K562 (cell line): ENCODE measurements at regions not wholly inside any gene's neighbourhood (a gene's known extent, or its start where the extent isn't known, plus 50 kb on each side); places are given as distances from the start of the nearest gene placed in this dataset.

Experiments used
- ATAC-seq: fragments of 200-7000 bp; cut with Tn5 transposase; 3 replicates; pipeline ENCODE4 v1.9.1; 2020; ENCODE audit warnings: moderate library complexity
- BruUV-seq: library from RNA; stranded (reverse); fragments of 400-500 nt; replicated peaks from 2 replicates; lab custom pipeline; 2021; lab: Mats Ljungman, UMichigan
- CTCF ChIA-PET: fragments of 300-600 bp; formaldehyde crosslinking; extraction: SDS; loops from one replicate; lab custom pipeline; 2021; ENCODE audit warnings: low intra/inter-chr PET ratio; lab: Yijun Ruan, JAX
- POLR2A ChIA-PET: fragments of 300-600, 350-650 bp; sonication (Branson Sonifier 250); formaldehyde crosslinking; extraction: SDS; loops from one replicate; lab custom pipeline; 2021; ENCODE audit warnings: antibody characterized with exemption, inconsistent platforms; lab: Yijun Ruan, JAX
- DNase-seq, 4 experiments: peaks; one replicate each; pipeline versions ENCODE4 v3.0.0 to v3.0.0-alpha.2; 2011 to 2018; ENCODE audit warnings: low spot score in 3 of 4, mixed read lengths in 3 of 4; ENCODE audit errors: extremely low read depth in 1 of 4
- FAIRE-seq: peaks from 2 replicates; lab custom pipeline; 2011; peaks lifted over from hg19 to GRCh38; lab: Jason Lieb, UNC
- H2AFZ ChIP-seq: 2 replicates; pipeline ENCODE4 v1.6.0; 2011; ENCODE audit warnings: low read depth, low read length, control low read depth, inconsistent platforms
- H3K27ac ChIP-seq: fragments of 200-600 bp; 3 replicates; pipeline ENCODE4 v1.8.0; 2011; ENCODE audit warnings: low read depth, mild to moderate bottlenecking, control low read depth, inconsistent platforms, low read length, moderate library complexity, mixed read lengths; ENCODE audit errors: extremely low read depth
- H3K27me3 ChIP-seq, 2 experiments: fragments of 300-600 bp in 1 of 2; 2 replicates in 1 of 2; 3 replicates in 1 of 2; pipeline versions ENCODE4 v1.6.0 to v1.8.0; 2011; ENCODE audit warnings: inconsistent platforms in 2 of 2, low read length in 2 of 2, mild to moderate bottlenecking in 1 of 2, mixed read lengths in 1 of 2, moderate library complexity in 1 of 2; ENCODE audit not compliant: control insufficient read depth in 2 of 2, insufficient read depth in 2 of 2
- H3K36me3 ChIP-seq: fragments of 300-600 bp; 3 replicates; pipeline ENCODE4 v1.8.0; 2011; ENCODE audit warnings: mild to moderate bottlenecking, low read length, inconsistent platforms; ENCODE audit not compliant: control insufficient read depth, insufficient read depth
- H3K4me1 ChIP-seq, 2 experiments: fragments of 200-600 bp in 1 of 2; replicated peaks in 1 of 2; 2 replicates in 1 of 2; 3 replicates in 1 of 2; pipeline versions ENCODE4 v1.5.1 to v1.8.0; 2011; ENCODE audit warnings: inconsistent platforms in 2 of 2, low read length in 2 of 2, mild to moderate bottlenecking in 1 of 2, mixed read lengths in 1 of 2, moderate library complexity in 1 of 2; ENCODE audit not compliant: control insufficient read depth in 2 of 2, insufficient read depth in 2 of 2
- H3K4me2 ChIP-seq: 2 replicates; pipeline ENCODE4 v1.6.1; 2011; ENCODE audit warnings: low read length, control low read depth, inconsistent platforms, mixed read lengths; ENCODE audit not compliant: insufficient read depth
- H3K4me3 ChIP-seq: fragments of 200-600 bp; sonication (generic), shearing (Covaris generic); 2 replicates; pipeline ENCODE4 v1.5.1; 2016; ENCODE audit warnings: control low read depth, inconsistent platforms
- H3K79me2 ChIP-seq: fragments of 200-600 bp; 3 replicates; pipeline ENCODE4 v1.8.0; 2011; ENCODE audit warnings: low read length, inconsistent platforms; ENCODE audit not compliant: control insufficient read depth, insufficient read depth
- H3K9ac ChIP-seq, 2 experiments: 2 replicates each; pipeline versions ENCODE4 v1.6.0 to v1.6.1; 2011; ENCODE audit warnings: low read depth in 2 of 2, low read length in 2 of 2, control low read depth in 1 of 2, inconsistent platforms in 1 of 2, mild to moderate bottlenecking in 1 of 2, mixed read lengths in 1 of 2; ENCODE audit not compliant: insufficient read depth in 1 of 2
- H3K9me1 ChIP-seq: one replicate; pipeline ENCODE4 v1.6.0; 2011; ENCODE audit warnings: inconsistent platforms, mild to moderate bottlenecking, low read length, moderate library complexity; ENCODE audit not compliant: control insufficient read depth, insufficient read depth
- H3K9me3 ChIP-seq: replicated peaks from 2 replicates; pipeline ENCODE4 v1.5.1; 2011; ENCODE audit warnings: low read depth, low read length, inconsistent platforms; ENCODE audit not compliant: control insufficient read depth, insufficient read depth
- H4K20me1 ChIP-seq: replicated peaks from 2 replicates; pipeline ENCODE4 v1.6.1; 2011; ENCODE audit warnings: low read length, inconsistent platforms, mixed read lengths; ENCODE audit not compliant: control insufficient read depth, insufficient read depth
- CHD7 ChIP-seq: fragments of 200-600 bp; sonication (generic); IDR thresholded peaks from one replicate; pipeline ENCODE4 v1.6.1; 2012; ENCODE audit warnings: mild to moderate bottlenecking, low read depth, low read length, inconsistent platforms
- KDM4B ChIP-seq, 2 experiments: fragments of 450-650 bp in 1 of 2; sonication (generic) in 1 of 2; IDR thresholded peaks; 2 replicates each; pipeline ENCODE4 v1.6.1; 2016 to 2017; ENCODE audit warnings: borderline replicate concordance in 2 of 2, antibody characterized with exemption in 1 of 2, low read depth in 1 of 2, mild to moderate bottlenecking in 1 of 2
- NCOA2 ChIP-seq, 2 experiments: fragments of 450-650 bp; IDR thresholded peaks; 2 replicates each; pipeline ENCODE4 v1.6.1; 2018; ENCODE audit warnings: mild to moderate bottlenecking in 2 of 2, moderate library complexity in 1 of 2; ENCODE audit not compliant: partially characterized antibody in 2 of 2
- NCOA6 ChIP-seq: fragments of 450-650 bp; IDR thresholded peaks from 2 replicates; pipeline ENCODE4 v1.6.1; 2017; ENCODE audit warnings: mild to moderate bottlenecking
- POLR2AphosphoS5 ChIP-seq: IDR thresholded peaks from 2 replicates; pipeline ENCODE4 v1.6.1; 2011; ENCODE audit warnings: mild to moderate bottlenecking, low read depth, low read length, moderate library complexity; ENCODE audit not compliant: control insufficient read depth, insufficient read depth
- RUNX1 ChIP-seq: sonication (generic); IDR thresholded peaks from 2 replicates; pipeline ENCODE4 v1.6.1; 2016; ENCODE audit warnings: antibody characterized with exemption, low read depth
- TOE1 ChIP-seq, 2 experiments: fragments of 450-650 bp in 1 of 2; sonication (generic) in 1 of 2; formaldehyde crosslinking in 1 of 2; IDR thresholded peaks; 2 replicates each; pipeline versions ENCODE4 v1.7.1 to v1.8.0; 2016 to 2022; ENCODE audit warnings: borderline replicate concordance in 2 of 2, mild to moderate bottlenecking in 2 of 2, antibody characterized with exemption in 1 of 2, inconsistent platforms in 1 of 2, low read depth in 1 of 2, missing genetic modification reagents in 1 of 2, moderate library complexity in 1 of 2
- ZNF583 ChIP-seq: fragments of 250-450 bp; sonication (Bioruptor Pico); IDR thresholded peaks from 2 replicates; pipeline ENCODE4 v1.4.0; 2020
- WGBS: fragments of 100-300 bp; shearing (Covaris generic); methylation state at CpG from one replicate; pipeline ENCODE4 v1.1.6; 2016; ENCODE audit warnings: low coverage, mixed read lengths; ENCODE audit not compliant: insufficient coverage; ENCODE audit errors: missing lambda C conversion rate; 5-methylcytosine and 5-hydroxymethylcytosine counted together
- in situ Hi-C: fragments of 300-500 bp; cut with MboI; formaldehyde crosslinking; loops from 4 replicates; pipeline ENCODE4 v1.15.0; 2018; ENCODE audit warnings: inconsistent platforms, mixed read lengths
- intact Hi-C: fragments of 100-400 bp; cut with micrococcal nuclease; formaldehyde crosslinking; loops from 2 replicates; pipeline ENCODE4 v1.14.2; 2022

- Histone ChIP-seq H3K27ac (no peak overlapping the region), H3K4me2 (no peak overlapping the region), H3K9me3 (no peaks in the 10 kb centered on the region), H3K27me3 (peaks cover 53 to 94% of the 10 kb centered on the region in 2 experiments), H3K9me1 (no peaks in the 10 kb centered on the region), H3K9ac (no peak overlapping the region), H3K36me3 (no peaks in the 10 kb centered on the region), H3K4me3 (no peak overlapping the region), H4K20me1 (peaks cover 5% of the 10 kb centered on the region), H2AFZ (no peak overlapping the region), H3K4me1 (peaks cover 2 to 62% of the 10 kb centered on the region in 2 experiments; a peak in 4 of 5 replicates), H3K79me2 (no peaks in the 10 kb centered on the region)
- no peak for FAIRE-seq
- WGBS, result 33% methylated on average over 31 of the region's 41 CpGs
- ChIA-PET CTCF (no interaction called here), POLR2A (interaction anchor here (0.5 to 1.7 kb wide), 2 partner anchors 13 to 18 kb away, joined by 3 to 5 read pairs; no protein-coding TSS in a partner anchor)
- intact Hi-C loops, result no loop called here
- BruUV-seq, result no TSS peak
- no peak for DNase-seq
- in situ Hi-C loops, result no loop called here
- no peak for ATAC-seq
- TF ChIP-seq RUNX1 (no peak), CHD7 (no peak), KDM4B (IDR thresholded peaks at IDR 0.05; ENCODE audit: borderline replicate concordance in 2 of 2, low read depth in 1 of 2) (no peak), ZNF583 (CRISPR knock-in tag) (no peak), POLR2AphosphoS5 (no peak), NCOA2 (IDR thresholded peaks at IDR 0.05; ENCODE audit: partially characterized antibody in 2 of 2) (no peak), NCOA6 (no peak), TOE1 (IDR thresholded peaks at IDR 0.05; ENCODE audit: borderline replicate concordance) (no peak), TOE1 (CRISPR knock-in tag; IDR thresholded peaks at IDR 0.05; ENCODE audit: borderline replicate concordance, low read depth) (no peak)
These were observed 57.0 kb upstream of the FBRSL1 start for GRCh38 chr12:132432721-132433577.
